ENCODE measurements at regions not wholly inside any gene's neighbourhood (a gene's known extent, or its start where the extent isn't known, plus 50 kb on each side); places are given as distances from the start of the nearest gene placed in this dataset.
"Not testable (repeated sequence)": the region's sequence is repeated elsewhere in the genome, so short reads cannot be mapped to it uniquely, and the experiment has no call there.

DNA sequence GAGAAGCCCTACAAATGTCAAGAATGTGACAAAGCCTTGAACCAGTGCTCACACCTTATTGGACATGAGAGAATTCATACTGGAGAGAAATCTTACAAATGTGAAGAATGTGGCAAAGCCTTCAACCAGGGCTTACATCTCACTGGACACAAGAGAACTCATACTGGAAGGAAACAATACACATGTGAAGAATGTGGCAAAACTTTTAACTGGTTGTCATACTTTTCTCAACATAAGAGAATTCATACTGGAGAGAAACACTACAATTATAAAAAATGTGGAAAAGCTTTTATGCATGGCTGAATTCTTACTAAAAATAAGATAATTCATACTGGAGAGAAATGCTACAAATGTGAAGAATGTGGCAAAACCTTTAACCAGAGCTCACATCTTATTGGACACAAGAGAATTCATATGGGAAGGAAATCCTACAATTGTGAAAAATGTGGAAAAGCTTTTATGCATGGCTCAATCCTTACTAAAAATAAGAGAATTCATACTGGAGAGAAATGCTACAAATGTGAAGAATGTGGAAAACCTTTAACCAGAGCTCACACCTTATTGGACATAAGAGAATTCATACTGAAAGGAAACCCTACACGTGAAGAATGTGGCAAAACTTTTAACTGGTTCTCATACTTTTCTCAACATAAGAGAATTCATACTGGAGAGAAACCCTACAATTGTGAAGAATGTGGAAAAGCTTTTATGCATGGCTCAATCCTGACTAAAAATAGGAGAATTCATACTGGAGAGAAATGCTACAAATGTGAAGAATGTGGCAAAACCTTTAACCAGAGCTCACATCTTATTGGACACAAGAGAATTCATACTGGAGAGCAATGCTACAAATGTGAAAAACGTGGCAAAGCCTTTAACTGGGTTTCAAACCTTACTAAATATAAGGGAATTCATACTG, 350.6 kb upstream of the NUPR2 start:
- not testable (repeated sequence) for DNase-seq

DNA sequence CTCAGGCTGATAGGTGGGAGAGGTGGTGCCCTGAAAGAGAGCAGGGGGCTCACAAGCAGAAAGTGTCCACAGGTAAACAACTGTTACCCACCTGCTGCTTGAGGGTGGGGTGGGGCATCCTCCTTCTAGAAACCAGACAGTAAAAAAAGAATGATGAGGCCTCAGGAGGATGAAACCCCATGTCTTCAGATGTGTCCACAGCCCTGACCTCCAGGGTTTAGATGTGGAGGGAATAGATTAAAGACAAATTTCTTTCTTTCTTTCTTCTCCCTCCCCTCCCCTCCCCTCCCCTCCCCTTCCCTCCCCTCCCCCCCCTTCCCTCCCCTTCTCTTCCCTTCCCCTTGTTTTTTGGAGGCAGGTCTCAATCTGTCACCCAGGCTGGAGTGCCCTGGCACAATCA, 333.5 kb upstream of the NUPR2 start:
- DNase-seq = no peak

DNA sequence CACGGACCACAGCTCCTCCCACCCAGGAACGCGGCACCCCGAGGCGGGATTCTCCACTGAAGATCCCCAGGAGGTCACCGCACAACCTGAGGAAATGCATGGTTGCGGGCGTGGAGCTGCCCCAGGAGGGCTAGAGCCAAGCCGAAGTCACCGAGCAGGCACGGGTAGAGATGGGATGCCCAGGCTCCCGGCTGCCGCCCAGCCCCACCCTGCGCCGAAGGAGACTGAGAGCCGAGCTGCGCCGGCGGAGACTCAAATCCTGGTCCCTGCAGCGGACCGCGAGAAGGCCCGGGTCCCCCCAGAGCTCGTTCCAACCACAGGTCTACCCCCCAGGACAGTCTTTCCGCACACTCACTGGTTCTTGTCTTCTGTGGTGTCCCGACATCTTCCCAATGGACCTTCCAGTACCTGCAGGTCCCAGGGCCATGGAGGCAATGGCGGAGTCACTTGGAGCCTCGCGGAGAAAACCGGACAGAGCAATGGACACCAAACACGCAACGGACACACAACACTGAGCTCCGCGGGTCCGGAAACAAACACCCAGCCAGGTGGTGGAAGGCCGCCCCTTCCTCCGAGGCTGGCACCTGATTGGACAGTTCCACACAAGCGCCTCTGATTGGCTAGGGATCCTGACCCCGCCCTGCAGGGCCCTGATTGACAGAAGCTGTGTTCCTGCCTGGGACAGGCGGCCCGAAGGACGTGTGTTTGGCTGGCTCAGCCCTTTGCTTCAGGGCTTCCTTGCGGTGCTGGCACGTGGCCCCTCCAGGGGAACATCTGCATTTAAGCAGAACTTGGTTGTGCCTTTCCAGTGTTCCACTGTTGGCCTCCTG, 331.9 kb upstream of the NUPR2 start:
- no peak for DNase-seq

DNA sequence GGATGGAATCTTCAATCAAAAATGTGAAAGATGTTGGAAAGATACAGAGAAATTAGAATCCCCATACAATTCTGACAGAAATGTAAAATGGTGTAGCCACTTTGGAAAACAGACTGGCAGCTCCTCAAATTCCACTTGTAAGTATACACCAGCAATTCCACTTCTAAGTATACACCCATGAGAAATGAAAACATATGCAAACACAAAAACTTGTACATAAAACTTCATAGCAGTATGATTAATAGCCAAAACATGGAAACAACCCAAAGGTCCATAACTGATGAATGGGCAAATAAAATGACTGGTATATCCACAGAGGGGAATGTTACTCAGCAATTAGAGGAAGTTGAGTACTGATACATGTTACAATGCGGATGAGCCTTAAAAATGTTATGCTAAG, 304.3 kb upstream of the NUPR2 start:
- not testable (repeated sequence) for DNase-seq

DNA sequence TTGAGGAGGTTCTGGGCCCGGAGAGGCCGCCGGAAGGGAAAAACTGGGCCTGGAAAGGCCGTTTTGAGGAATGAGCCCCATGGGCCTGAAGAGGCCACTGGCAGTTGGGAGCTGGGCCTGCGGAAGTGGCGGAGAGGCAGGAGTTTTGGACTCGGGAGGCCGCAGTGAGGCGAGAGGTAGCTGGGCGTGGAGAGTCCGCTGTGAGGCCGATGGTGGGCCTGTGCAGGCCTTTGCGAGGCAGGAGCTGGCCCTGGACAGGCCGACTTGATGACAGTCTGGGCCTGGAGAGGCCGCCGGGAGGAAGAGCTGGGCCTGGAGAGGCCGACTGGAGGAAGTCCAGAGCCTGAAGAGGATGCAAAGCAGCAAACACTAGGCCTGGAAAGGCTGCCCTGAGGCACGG, 259.0 kb upstream of the NUPR2 start:
- no peak for DNase-seq

DNA sequence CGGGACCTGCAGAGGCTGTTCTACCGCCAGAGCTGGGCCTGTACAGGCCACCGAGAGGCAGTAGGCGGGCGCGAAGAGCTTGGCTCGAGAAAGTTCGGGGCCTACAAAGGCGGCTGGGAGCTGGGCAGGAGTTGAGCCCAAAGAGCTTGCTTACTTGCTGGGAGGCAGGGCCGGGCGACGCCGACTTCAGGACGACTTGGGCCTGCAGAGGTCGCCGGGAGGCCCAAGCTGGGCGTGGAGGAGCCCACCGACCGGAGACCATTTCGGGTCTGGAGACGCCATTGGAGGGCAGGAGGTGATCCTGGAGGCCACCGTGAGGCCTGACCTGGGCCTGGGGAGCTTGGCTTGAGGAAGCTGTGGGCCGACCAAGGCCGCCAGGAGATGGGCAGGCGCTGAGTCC, 258.4 kb upstream of the NUPR2 start:
- not testable (repeated sequence) for DNase-seq

DNA sequence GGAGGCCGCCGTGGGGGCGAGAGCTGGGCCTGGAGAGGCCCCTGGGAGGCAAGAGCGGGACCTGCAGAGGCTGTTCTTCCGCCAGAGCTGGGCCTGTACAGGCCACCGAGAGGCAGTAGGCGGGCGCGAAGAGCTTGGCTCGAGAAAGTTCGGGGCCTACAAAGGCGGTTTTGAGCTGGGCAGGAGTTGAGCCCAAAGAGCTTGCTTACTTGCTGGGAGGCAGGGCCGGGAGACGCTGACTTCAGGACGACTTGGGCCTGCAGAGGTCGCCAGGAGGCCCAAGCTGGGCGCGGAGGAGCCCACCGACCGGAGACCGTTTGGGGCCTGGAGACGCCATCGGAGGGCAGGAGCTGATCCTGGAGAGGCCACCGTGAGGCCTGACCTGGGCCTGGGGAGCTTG, 257.1 kb upstream of the NUPR2 start:
- DNase-seq = peak; percentile 6 to 74

DNA sequence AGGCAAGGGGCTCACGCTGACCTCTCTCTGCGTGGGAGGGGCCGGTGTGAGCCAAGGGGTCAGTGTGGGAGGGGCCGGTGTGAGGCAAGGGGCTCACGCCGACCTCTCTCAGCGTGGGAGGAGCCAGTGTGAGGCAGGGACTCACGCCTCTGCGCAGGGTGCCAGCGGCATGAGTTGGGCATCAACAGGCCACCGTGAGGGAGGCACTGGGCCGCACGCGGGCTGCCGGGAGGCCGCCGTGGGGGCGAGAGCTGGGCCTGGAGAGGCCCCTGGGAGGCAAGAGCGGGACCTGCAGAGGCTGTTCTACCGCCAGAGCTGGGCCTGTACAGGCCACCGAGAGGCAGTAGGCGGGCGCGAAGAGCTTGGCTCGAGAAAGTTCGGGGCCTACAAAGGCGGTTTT, 255.6 kb upstream of the NUPR2 start:
- peak; percentile 20 to 38 for DNase-seq

DNA sequence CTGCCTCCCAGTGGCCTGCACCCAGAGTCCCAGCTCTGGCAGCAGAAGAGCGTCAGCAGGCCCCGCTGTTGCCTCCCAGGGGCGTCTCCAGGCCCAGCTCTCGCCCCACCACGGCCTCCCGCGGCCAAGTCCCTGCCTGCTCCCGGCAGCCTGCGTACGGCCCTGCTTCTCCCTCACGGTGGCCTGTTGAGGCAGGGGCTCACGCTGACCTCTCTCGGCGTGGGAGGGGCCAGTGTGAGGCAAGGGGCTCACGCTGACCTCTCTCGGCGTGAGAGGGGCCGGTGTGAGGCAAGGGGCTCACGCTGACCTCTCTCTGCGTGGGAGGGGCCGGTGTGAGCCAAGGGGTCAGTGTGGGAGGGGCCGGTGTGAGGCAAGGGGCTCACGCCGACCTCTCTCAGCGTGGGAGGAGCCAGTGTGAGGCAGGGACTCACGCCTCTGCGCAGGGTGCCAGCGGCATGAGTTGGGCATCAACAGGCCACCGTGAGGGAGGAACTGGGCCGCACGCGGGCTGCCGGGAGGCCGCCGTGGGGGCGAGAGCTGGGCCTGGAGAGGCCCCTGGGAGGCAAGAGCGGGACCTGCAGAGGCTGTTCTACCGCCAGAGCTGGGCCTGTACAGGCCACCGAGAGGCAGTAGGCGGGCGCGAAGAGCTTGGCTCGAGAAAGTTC, 254.1 kb upstream of the NUPR2 start:
- DNase-seq = not testable (repeated sequence)

DNA sequence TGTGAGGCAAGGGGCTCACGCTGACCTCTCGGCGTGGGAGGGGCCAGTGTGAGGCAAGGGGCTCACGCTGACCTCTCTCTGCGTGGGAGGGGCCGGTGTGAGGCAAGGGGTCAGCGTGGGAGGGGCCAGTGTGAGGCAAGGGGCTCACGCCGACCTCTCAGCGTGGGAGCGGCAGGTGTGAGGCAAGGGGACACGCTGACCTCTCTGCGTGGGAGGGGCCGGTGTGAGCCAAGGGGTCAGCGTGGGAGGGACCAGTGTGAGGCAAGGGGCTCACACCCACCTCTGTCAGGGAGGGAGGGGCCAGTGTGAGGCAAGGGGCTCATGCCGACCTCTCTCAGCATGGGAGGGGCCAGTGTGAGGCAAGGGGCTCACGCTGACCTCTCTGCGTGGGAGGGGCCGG, 251.7 kb upstream of the NUPR2 start:
- not testable (repeated sequence) for DNase-seq

DNA sequence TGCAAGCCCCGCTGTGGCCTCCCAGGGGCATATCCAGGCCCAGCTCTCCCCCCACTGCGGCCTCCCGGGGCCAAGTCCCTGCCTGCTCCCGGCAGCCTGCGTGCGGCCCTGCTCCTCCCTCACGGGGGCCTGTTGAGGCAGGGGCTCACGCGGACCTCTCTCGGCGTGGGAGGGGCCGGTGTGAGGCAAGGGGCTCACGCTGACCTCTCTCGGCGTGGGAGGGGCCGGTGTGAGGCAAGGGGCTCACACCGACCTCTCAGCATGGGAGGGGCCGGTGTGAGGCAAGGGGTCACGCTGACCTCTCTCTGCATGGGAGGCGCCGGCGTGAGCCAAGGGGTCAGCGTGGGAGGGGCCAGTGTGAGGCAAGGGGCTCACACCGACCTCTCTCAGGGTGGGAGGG, 251.2 kb upstream of the NUPR2 start:
- peak in 1 of 2 donors; percentile 19 for DNase-seq

DNA sequence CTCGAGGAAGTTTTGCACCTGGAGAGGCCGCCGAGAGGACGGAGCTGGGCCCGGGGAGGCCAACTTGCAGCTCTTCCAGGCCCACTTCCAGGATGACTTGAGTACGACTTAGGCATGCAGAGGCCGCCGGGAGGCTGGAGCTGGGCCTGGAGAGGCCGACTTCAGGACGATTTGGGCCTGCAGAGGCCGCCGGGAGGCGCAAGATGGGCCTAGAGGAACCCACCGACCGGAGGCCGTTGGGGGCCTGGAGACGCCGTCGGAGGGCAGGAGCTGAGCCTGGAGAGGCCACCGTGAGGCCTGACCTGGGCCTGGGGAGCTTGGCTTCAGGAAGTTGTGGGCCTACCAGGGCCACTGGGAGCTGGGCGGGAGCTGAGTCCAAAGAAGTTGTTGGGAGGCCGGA, 250.5 kb upstream of the NUPR2 start:
- not testable (repeated sequence) for DNase-seq

DNA sequence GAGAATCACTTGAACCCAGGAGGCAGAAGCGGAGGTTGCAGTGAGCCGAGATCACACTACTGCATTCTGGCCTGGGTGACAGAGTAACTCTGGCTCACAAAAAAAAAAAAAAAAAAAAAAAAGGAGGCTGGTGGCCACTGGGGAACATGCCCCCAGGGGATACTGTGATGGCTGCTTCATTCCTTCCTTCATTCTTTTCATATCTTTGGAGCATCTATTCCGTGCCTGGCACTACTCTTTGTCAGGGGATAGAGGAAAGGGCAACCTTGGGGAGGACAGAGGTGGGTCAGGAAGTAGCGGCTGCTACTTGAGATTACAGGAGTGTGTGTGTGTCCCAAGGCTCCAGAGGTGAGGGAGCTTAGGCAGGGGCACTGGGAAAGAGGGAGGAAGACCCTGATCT, 236.4 kb upstream of the NUPR2 start:
- DNase-seq = not testable (repeated sequence)

DNA sequence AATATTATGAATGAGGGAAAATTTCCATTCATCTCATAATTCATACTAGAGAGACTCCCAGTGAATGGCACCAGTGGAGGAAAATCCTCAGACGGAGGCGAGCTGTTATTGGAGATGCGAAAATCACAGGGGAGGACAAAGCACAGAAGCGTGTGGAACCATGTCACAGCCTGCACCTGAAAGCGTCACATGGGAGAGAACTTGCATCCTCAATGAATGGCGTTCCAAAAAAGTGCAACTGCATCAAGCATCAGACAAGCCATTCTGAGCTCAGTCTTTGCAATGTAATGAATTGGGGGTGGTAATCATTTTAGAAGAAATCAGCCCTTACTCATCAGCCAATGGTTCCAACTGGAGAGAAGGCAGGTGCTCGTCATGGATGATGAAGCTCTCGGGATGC, 235.0 kb upstream of the NUPR2 start:
- DNase-seq = not testable (repeated sequence)

DNA sequence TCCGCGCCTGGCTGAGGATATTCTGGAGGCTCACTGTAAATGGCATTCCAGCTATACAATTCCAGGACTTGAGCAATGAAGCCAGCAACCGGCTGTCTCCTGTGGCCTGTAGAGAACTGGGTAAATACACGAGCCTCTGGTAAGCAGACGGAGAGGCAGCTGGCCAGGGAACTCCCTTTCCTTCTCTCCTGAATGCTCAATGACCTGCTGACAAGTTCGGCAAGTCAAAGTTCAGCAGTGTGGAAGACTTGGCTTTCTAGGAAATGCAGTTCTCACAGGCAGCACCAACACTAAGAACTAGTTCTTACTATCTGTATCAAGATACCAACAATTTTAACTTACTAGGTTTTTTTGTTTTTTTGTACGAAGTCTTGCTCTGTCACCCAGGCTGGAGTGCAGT, 232.1 kb upstream of the NUPR2 start:
- DNase-seq = not testable (repeated sequence)

DNA sequence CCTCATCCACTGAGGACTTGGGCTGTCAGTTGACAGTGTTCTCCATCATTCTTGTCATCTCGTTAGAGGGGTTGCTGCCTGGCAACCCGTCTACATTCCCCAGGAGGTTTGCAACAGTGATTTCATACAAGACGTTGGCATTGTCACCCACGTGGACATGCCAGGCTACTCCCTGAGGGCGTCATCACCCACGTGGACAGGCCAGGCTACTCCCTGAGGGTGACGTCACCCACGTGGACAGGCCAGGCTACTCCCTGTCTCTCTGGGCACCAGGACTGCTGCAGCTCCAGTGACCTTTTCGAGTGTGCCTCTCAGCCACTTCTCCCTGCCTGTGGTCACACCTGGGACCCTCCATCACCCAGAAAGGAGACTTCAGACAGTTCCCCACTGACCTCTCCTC, 212.1 kb upstream of the NUPR2 start:
- not testable (repeated sequence) for DNase-seq

DNA sequence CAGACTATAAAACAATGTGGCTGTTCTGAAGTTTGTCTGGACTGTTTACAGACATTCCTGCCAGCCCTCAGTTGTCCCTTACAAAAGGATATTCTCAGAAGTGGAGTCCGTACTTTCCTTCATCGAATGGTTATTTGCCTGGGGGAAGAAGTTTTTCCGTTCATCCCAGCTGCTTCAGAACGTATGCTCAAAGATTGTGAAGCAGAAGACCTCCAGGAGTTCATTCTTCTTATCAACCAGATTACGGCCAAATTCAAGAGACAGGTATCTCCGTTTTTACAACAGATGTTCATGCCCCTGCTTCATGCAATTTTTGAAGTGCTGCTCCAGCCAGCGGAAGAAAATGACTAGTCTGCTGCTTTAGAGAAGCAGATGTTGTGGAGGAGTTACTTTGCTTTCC, 174.3 kb upstream of the NUPR2 start:
- no peak for DNase-seq

DNA sequence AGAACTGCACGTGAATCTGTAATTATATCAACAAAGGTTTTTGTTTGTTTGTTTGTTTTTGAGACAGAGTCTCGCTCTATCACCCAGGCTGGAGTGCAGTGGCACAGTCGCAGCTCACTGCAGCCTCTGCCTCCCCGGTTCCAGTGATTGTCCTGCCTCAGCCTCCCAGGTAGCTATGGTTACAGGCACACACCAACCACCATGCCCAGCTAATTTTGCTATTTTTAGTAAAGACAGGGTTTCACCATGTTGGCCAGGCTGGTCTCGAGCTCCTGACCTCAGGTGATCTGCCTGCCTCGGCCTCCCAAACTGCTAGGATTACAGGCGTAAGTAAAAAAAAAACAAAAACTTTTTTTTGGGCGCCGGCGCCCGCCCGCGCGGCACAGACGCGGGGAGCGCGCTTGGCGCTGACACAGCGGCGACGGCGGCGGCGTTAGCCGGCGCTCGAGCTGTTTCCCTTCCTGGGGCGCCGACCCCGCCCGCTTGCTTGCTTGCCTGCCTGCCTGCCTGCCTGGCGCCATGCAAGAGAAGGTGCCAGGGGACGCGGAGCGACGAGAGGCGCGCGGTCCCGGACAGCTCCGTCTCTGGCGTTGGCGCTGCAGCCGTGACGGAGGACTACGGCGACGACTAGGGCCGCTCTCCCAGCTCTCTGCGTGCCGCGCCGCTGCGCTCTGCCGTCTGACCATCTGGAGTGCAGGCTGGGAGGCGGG, 171.4 kb upstream of the NUPR2 start:
- peak in 1 of 2 donors; percentile 1 for DNase-seq

DNA sequence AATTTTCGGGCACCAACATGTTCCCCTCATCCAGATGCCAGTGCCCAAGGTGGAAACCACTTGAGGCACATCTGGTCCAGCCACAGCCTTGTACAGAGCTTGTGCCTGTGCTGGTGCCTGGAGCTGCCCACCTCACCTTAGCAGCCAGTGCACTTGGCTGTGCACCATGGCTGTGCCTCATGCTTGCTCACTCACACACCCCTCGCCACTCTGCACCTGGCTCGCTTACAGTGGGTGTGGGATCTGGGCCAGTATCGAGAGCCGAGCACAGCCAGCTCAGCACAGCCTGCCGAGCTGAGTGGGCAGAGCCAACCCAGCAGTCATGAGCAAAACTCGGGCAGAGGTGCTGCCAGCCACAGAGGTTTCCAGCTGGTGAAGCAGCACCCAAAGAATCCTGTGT, 139.9 kb upstream of the NUPR2 start:
- DNase-seq = no peak

DNA sequence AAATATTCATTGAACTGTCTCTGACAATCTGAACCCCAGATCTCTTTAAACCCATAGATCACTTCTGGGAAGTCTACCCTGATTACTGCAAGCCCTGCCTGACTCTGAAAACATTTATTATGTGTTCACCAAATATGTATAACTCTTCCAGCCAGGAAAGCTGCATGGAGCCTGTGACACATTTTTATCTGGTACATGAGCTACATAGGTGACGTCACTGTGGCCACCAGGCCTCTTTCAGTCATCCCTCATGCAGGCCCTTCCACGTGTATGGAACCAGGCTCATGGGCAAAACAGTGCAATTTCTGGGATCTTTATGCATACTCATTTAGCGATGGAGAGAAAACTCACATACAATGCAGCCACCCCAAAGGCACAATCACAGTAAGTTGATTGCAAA, 133.9 kb upstream of the NUPR2 start:
- DNase-seq = no peak

DNA sequence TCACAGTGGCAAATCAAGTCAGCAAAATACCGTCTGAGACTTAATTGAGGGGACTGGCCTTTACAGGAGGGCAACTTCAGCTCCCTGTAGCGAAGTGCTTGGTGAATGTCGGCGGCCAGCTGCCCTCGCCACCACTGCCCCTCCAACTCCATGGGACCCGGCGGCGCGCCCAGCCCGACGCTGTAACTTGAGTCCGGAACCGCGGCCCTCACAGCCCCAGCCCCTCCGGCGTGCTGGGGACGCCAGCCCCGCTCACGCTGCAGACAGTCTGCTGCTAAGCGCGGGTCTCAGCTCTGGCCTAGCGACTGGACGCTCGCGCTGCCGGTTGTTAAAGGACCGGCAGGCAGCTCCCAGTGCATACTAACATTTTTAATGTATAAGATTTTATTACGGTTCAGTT, 113.4 kb upstream of the NUPR2 start:
- no peak for DNase-seq

DNA sequence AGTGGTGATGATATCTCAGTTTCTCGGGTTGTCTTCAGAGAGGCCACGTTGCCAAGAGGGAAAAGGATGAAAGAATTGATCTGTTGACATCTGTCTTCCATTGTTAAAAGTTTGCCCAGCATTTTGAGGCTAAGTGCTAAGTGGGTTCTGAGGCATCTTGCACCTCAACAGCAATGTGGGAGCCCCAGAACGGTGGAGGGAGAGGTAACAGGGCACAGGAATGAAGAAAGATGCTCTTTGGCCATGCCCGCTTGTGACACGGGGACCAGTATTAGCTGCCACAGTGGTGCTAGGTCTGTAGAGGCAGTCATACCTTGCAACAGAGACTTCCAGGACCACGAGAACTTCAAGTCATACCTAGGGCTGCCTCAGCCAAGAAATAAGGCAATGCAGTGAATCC, 106.6 kb upstream of the NUPR2 start:
- no peak for DNase-seq

DNA sequence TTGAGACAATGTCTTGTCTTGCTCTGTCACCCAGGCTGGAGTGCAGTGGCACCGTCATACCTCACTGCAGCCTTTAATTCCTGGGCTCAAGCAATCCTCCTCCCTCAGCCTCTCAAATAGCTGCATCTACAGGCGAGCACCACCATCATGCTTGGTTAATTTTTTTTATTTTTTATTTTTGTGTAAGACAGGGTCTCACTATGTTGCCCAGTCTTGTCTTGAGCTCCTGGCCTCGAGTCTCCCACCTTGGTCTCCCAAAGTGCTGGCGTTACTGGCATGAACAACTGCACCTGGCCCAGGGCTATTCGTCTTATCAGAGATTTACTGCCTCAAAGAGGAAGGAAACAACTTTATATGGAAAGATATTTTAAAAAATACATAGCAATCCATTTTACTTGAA, 102.8 kb upstream of the NUPR2 start:
- no peak for DNase-seq
